ENCODE measurements at regions not wholly inside any gene's neighbourhood (a gene's known extent, or its start where the extent isn't known, plus 50 kb on each side); places are given as distances from the start of the nearest gene placed in this dataset.

GRCh38 chr12:125577334-125577733 lies 512.1 kb downstream of the AACS start:
- TF ChIP-seq EP300 (IDR thresholded peaks at IDR 0.05; ENCODE audit: borderline replicate concordance) (no peak), TAF1 (IDR thresholded peaks at IDR 0.05; ENCODE audit: low read depth) (no peak), REST (IDR thresholded peaks at IDR 0.05; ENCODE audit: low read depth) (no peak), ZBTB7A (IDR thresholded peaks at IDR 0.05; ENCODE audit: low read depth) (no peak), USF1 (IDR thresholded peaks at IDR 0.05) (no peak), YY1 (IDR thresholded peaks at IDR 0.05; ENCODE audit: low read depth) (no peak), EGR1 (IDR thresholded peaks at IDR 0.05) (no peak), TEAD4 (IDR thresholded peaks at IDR 0.05) (no peak), TCF12 (IDR thresholded peaks at IDR 0.05; ENCODE audit: low read depth) (no peak), CREB1 (IDR thresholded peaks at IDR 0.05; ENCODE audit: low read depth) (no peak), CEBPB (IDR thresholded peaks at IDR 0.05) (no peak), RAD21 (IDR thresholded peaks at IDR 0.05; ENCODE audit: low read depth) (no peak), MAX (IDR thresholded peaks at IDR 0.05) (no peak), NFIC (IDR thresholded peaks at IDR 0.05) (no peak), FOXM1 (IDR thresholded peaks at IDR 0.05; ENCODE audit: borderline replicate concordance, low read depth) (no peak)

GRCh38 chr12:125579916-125580315 lies 514.7 kb downstream of the AACS start:
- TF ChIP-seq RAD21 (IDR thresholded peaks at IDR 0.05; ENCODE audit: low read depth) (no peak), YY1 (IDR thresholded peaks at IDR 0.05; ENCODE audit: low read depth) (no peak), REST (IDR thresholded peaks at IDR 0.05; ENCODE audit: low read depth) (no peak)

GRCh38 chr12:125583071-125583470 lies 517.8 kb downstream of the AACS start:
- no peak for TF ChIP-seq NFIC (IDR thresholded peaks at IDR 0.05)
- no peak for TF ChIP-seq CEBPB (IDR thresholded peaks at IDR 0.05)
- no peak for TF ChIP-seq RAD21 (IDR thresholded peaks at IDR 0.05; ENCODE audit: low read depth)
- TF ChIP-seq TAF1 (IDR thresholded peaks at IDR 0.05; ENCODE audit: low read depth), result no peak
- no peak for TF ChIP-seq ZBTB7A (IDR thresholded peaks at IDR 0.05; ENCODE audit: low read depth)
- no peak for TF ChIP-seq TEAD4 (IDR thresholded peaks at IDR 0.05)
- no peak for TF ChIP-seq EP300 (IDR thresholded peaks at IDR 0.05; ENCODE audit: borderline replicate concordance)
- no peak for TF ChIP-seq CREB1 (IDR thresholded peaks at IDR 0.05; ENCODE audit: low read depth)
- no peak for TF ChIP-seq USF1 (IDR thresholded peaks at IDR 0.05)

GRCh38 chr12:125586441-125586840 lies 521.2 kb downstream of the AACS start:
- TF ChIP-seq RAD21 (IDR thresholded peaks at IDR 0.05; ENCODE audit: low read depth) (no peak), NFIC (IDR thresholded peaks at IDR 0.05) (no peak)

- TF ChIP-seq TAF1 (IDR thresholded peaks at IDR 0.05; ENCODE audit: low read depth), result no peak
These were observed 528.0 kb downstream of the AACS start for GRCh38 chr12:125593269-125593668.

- no peak for TF ChIP-seq CREB1 (IDR thresholded peaks at IDR 0.05; ENCODE audit: low read depth)
- TF ChIP-seq MAX (IDR thresholded peaks at IDR 0.05), result no peak
- TF ChIP-seq USF1 (IDR thresholded peaks at IDR 0.05), result no peak
- TF ChIP-seq EGR1 (IDR thresholded peaks at IDR 0.05), result no peak
- TF ChIP-seq EP300 (IDR thresholded peaks at IDR 0.05; ENCODE audit: borderline replicate concordance), result no peak
These were observed 539.7 kb downstream of the AACS start for GRCh38 chr12:125604976-125605375.

- TF ChIP-seq FOXM1 (IDR thresholded peaks at IDR 0.05; ENCODE audit: borderline replicate concordance, low read depth), result no peak
- TF ChIP-seq USF1 (IDR thresholded peaks at IDR 0.05), result no peak
- no peak for TF ChIP-seq ZBTB7A (IDR thresholded peaks at IDR 0.05; ENCODE audit: low read depth)
- no peak for TF ChIP-seq TCF12 (IDR thresholded peaks at IDR 0.05; ENCODE audit: low read depth)
- TF ChIP-seq RAD21 (IDR thresholded peaks at IDR 0.05; ENCODE audit: low read depth), result no peak
- TF ChIP-seq EGR1 (IDR thresholded peaks at IDR 0.05), result no peak
These were observed 541.1 kb downstream of the AACS start for GRCh38 chr12:125606312-125606711.
